Choroid plexus epithelial cell (primary cell): ENCODE measurements at regions not wholly inside any gene's neighbourhood (a gene's known extent, or its start where the extent isn't known, plus 50 kb on each side); places are given as distances from the start of the nearest gene placed in this dataset.

Experiments used
- DNase-seq: peaks from one replicate; pipeline ENCODE4 v3.0.0-alpha.2; 2010; ENCODE audit warnings: low read depth
- H3K4me3 ChIP-seq: 2 replicates; pipeline ENCODE4 v1.5.1; 2011; ENCODE audit warnings: low read depth, mild to moderate bottlenecking, control low read depth, low read length, moderate library complexity
- CTCF ChIP-seq: conservative IDR thresholded peaks from 2 replicates; pipeline ENCODE4 v1.5.1; 2011; ENCODE audit warnings: low read depth, mild to moderate bottlenecking, control low read depth, inconsistent platforms, low read length, moderate library complexity

- H3K4me3 ChIP-seq = no peak overlapping the region
- no peak for DNase-seq
- no peak for TF ChIP-seq CTCF
Measured at GRCh38 chr1:36625935-36626310, 143.2 kb upstream of the CSF3R start.

GRCh38 chr1:36625253-36625934 is 142.7 kb upstream of the CSF3R start:
- DNase-seq = no peak
- TF ChIP-seq CTCF = no peak
- no peak overlapping the region for H3K4me3 ChIP-seq

- H3K4me3 ChIP-seq = no peak overlapping the region
Measured at GRCh38 chr1:36624466-36624865, 141.8 kb upstream of the CSF3R start.

GRCh38 chr1:36622741-36623648 is 140.3 kb upstream of the CSF3R start:
- no peak for TF ChIP-seq CTCF
- no peak overlapping the region for H3K4me3 ChIP-seq
- no peak for DNase-seq

More at GRCh38 chr1:36624466-36624865, 141.8 kb upstream of the CSF3R start:
- no peak for DNase-seq
- TF ChIP-seq CTCF = no peak

- DNase-seq = no peak
- no peak for TF ChIP-seq CTCF
- no peak overlapping the region for H3K4me3 ChIP-seq
Measured at GRCh38 chr1:36621531-36621930, 138.8 kb upstream of the CSF3R start.

- DNase-seq = no peak
- no peak overlapping the region for H3K4me3 ChIP-seq
- TF ChIP-seq CTCF = no peak
Measured at GRCh38 chr1:36620142-36620541, 137.4 kb upstream of the CSF3R start.

GRCh38 chr1:36614991-36615390 is 132.3 kb upstream of the CSF3R start:
- H3K4me3 ChIP-seq = no peak overlapping the region
- no peak for DNase-seq
- no peak for TF ChIP-seq CTCF
